ENCODE measurements at regions not wholly inside any gene's neighbourhood (a gene's known extent, or its start where the extent isn't known, plus 50 kb on each side); places are given as distances from the start of the nearest gene placed in this dataset.

DNA sequence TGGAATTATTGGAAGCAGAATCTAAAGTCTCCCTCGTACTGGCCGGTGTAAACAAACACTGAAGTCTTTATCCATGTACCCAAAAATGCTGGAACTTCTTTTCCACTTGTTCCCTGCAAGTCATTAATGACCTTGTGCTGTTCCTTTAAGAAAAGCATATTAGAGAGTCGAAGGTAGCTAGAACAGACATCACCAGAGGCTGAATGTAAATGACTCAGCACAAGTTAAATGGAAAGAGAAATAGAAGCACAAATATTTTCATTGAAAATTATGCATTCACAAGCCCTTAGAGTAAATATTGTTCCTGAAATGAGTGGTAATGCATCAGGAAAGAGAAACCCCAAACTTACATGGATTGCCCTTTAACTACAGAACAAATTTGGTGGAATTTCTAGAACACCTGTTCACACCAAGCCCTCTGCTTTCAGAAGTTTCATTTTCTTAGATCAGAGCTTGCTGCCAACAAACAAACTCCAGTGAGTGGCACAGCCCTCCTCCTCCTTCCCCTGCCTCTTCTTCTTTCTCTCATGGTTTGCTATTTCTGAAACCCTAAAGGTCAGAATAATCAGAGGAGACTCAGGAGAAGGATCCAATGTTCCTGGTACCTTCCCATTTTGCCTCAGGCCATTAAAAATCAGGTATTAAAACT, 264.3 kb downstream of the TXNL1 start:
- DNase-seq = no peak

DNA sequence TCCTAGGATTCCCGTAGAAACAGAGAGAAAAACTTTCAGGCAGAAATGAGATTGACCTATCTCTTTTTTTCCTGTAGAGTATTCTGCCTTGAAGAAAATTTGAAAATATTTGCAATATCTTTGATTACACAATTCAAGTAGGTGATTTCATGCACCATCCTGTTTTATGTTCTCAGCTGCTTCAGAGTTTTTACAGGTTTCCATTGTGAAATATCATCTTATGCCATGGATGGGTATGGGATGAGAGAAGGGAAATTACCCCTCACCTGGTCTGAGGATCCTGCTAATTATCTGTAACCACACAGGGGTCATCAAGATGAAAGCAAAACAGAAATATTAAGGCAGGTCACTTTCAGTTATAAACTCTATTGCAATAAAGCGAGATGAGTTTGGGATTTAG, 264.8 kb downstream of the TXNL1 start:
- no peak for DNase-seq

DNA sequence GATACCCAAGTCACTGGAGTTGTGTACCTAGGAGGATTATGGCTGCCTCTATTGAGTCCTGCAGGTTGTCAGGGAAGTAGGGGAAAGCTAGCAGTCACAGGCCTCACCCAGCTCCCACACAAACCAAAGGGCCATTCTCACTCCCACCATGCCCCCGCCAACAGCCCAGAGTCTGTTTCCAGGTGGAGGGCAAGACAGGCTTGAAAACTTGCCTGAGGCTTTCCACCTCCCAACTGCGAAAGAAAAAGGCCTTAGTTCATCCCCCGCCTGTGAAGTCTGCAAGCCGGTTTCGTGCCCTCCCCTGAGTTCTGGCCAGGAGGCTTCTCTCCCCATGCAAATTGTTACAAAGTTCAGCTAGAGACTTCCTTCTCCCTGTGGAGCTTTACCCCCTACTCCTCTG, 270.3 kb downstream of the TXNL1 start:
- DNase-seq = no peak

DNA sequence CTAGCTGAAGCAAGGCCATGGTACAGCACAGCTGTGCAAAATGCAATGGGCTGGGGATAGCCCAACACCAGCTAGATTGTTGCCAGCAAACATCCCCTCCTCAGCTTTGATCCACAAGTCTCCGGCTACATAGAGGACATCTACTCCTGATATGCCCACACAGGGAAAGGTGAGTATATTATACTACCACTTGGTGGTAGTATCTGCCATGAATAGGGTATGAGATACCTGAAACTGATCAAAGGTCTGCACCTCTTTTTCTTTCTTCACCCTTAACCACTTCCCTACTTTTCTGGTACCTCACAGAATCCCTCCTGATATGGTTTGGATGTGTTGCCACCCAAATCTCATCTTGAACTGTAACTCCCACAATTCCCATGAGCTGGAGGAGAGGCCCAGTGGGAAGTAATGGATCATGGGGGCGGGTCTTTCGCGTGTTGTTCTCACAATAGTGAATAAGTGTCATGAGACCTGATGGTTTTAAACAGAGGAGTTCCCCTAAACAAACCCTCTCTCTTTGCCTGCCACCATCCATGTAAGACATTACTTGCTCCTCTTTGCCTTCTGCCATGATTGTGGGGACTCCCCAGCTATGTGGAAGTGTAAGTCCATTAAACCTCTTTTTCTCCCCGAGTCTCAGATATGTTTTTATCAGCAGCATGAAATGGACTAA, 279.6 kb downstream of the TXNL1 start:
- DNase-seq = no peak

DNA sequence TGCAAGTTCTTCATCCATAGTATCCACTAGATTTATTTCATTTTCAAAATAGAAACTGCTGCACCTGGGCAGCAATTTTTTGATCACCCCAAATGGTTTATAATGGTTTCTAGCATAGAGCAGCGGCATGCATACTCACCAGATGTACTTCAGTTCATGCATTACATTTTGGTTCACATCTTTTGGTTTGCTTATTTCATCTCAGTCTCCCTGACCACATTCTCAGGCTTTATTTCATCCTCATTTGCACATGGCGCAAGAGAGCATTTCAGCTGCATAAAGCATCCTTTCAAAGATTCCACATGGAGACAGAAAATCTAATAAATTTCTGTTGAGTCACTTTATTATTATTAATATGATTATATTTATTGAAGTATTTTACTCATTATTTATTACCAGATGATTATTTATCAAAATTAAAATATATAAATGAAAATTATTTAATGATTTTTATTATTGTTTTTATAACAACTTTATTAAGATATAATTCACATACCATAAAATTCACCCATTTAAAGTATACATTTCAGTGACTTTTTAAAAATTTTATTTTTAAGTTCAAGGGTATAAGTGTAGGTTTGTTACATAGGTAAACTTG, 284.6 kb downstream of the TXNL1 start:
- no peak for DNase-seq

DNA sequence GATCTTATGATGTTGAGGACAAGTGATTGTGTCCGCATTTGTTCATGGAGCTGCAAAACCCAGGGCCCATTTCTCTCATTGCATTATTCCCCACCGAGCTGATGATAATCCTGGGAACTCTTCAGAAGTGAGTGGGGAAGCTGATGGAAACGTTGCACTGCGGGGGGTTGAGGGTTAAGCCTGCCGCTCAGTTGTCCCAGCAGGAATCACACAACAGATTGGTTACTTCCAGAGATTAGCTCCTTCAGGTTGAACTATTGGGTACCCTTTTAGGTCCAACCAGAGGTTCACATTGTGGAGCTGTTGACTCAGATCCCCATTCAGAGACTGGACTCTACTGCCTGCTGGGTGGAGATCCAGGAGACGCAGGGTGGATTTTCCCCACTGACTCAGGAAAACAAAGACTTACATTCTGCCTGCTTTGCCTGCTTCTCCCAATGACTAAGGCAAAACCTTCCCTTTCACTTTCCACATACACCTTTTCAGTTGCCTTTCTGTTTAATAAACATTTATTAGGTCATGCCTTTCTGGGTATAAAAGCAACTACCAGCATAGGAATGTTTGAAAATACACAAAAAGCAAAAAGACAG, 286.4 kb downstream of the TXNL1 start:
- DNase-seq = no peak

DNA sequence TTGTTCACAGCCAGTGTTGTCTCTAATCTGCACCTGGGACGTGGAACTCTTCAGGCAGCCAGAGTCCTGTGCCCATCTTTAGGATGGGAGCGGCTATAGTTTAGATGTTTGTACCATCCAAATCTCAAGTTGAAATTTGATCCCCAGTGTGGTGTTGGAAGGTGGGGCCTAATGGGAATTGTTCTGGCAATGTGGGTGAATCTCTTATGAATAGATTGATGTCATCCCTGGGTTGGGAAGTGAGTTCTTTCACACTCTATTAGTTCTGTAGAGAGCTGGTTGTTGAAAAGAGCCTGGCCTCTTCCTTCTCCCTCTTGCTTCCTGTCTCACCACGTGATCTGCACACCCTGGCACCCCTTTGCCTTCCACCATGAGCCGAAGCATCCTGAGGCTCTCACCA, 300.9 kb downstream of the TXNL1 start:
- DNase-seq = no peak

DNA sequence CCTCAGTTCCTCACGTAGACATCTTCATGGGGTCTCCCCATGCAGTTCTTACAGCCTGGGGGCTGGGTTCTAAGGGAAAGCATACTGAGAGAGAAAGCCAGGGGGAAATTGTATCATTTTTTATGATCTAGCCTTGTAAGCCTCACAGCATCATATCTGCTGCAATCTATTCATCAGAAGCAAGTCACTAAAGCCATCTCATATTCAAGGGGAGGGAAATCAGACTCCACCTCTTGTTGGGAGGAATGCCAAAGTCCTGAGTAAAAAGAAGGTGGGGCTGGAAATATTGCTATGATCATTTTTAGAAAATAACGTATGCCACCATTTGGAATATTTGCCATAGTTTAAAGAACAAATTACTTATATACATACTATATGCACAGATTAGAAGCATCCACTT, 304.6 kb downstream of the TXNL1 start:
- DNase-seq = no peak

DNA sequence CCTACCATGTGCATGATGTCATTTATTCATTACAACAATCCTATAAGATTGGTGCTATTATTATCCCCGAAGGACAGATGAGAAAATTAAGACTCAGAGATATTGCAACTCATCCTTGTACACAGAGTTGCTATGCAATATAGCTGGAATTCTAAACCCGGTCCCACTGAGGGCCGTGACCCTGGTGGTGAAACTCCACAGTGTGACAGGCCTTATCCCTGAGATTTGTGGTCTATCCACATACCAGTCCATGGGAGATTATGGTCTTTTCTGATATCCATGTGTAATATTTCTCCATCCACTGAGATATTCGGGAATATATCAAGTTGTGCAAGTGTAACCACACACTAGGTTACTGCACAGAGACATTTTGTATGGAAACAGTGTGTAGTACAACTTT, 305.2 kb downstream of the TXNL1 start:
- no peak for DNase-seq

DNA sequence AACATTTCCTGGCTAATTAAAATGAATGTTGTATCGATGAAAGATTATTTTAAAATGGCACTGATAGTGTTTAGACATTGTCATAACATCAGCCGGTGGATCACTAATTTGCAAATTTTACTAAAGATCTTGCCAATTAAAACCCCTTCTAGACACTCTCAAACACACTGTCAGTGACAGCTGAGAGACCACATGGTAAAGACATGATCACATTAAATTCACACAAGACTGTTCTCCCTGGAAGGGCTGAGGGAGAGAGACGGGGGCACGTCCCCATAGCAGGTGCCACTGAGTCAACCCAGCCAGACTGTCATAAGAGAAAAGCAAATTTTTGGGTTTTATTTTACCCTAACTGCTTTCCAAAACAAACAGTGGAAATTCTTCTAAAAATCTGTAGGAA, 306.0 kb downstream of the TXNL1 start:
- DNase-seq = no peak

DNA sequence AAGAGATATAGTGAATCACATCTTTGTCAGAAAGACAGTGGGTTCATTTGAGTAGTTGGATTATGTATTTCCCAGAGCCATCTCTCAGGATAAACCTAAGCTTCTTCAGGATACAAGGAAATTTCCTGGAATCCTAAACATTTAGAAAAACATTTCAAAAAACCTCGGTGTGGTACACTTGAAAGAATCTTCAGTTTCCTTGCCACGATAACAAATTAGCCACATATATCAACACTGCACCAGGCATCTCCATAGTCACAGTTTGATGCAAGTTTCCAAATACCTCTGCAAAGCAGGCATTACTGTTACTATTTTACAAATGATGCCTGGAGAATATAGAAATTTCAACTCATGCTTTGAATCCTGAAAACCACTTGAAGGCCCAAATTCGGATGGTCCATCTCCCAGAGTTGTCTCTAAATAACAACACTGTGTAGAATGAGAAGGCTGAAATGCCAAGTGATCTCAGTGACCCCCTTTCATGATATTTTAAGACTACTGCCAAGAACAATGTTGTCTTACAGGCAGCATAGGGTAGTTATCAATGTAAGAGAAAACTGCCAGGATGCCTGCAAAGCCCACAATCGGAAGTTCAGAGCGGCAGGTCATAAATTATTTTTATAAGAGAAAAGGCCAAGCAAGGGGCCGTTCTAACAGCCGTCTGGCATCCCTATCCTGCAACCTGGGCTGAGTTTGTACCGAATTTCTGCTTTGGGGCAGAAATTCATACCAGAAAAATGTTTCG, 307.9 kb downstream of the TXNL1 start:
- no peak for DNase-seq

DNA sequence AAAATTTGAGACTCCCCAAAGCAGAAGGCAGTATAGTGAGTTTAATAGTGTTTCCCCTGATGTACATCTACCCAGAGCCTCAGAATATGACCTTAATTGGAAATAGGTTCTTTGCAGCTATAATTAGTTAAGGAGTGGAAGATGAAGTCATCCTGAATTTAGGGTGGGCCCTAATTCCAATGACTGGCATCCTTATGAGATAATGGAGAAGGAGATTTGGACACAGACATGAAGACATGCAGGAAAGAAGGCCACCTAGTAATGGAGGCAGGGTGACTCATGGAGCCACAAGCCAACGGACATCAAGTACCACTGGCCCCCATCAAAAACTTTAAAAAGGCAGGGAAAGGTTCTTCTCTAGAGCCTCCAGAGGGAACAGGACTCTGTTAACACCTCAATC, 308.9 kb downstream of the TXNL1 start:
- no peak for DNase-seq

DNA sequence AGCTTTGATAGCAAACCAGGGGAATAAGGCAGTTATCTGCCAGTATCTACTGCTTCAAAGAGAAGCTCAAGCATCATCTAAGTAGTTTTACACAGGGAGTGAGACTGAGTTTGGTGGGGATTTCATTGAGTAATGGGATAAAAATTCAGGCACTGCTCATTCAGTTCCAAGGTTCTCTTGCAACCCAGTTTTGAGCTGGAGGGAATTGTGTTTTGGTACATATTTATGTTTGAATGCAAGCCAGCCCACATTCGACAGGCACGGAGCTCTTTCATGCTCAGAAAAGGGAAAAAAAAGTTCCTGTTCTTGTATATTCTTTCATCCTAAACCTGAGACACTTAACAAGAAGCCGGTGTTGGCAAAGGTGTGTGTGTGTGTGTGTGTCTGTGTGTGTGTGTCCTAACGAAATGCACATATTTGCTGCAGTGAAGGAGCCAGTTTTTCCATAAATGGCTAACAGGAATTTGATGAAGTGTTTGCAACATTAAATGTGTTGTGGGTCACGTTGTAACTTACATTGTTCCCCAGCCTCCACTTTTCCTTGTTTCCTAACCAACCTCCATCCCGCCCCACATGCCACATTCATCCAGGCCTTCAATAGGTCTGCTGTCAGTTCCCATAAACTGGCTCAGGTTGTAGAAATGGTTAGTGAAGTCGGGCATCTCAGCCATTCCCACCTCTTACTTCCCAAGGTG, 311.1 kb downstream of the TXNL1 start:
- DNase-seq = no peak

DNA sequence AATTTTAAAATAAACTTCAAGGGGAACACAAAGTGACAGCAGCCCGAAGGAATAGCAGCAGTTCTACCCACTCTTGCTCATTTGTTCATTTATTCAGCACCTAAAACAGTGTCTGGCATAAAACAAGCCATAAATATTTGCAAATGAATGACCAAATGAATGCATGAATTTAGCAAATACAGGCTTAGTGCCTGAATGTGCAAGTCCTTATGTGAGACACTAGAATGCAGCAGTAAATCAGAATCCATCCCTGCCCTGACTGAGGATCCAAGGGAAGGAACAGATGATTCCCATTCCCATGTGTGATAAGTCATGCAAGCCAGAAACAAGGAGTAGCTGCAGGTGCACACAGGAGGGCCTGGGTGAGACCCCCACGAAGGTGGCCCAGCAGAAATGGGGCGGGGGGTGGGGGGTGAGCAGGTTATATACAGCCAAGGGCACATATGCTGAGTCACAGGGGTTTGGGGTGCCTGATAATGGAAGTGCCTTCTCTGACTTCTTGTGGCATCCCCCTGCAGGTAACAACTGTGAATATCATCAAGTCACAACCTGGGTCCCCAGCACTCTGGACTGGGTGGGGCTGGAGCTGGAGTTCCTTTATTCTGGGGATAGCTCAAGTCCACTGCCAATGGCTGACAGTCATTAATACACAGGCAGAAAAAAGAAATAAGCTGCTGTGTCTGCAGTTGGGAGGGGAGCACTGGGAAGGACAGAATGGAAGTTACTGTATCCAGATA, 311.9 kb downstream of the TXNL1 start:
- DNase-seq = no peak

DNA sequence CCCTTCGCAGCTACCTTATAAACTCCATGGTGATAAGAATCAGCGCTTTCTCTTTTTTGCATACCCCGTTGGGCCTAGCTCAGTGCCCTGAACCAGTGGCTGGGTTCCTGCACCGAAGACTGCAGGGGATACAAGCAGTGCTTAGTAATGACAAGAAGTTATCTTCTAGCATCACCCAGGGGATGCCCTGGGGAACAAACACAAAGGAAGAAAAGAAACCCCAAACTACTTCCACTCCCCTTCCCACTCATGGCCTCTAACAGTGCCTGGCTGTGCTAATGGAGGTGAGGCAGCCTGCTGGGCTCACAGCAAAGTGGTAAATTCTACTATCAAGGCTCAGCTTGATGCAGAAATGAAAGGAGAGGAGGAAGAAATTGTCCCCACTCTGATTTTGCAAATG, 314.7 kb downstream of the TXNL1 start:
- DNase-seq = no peak

DNA sequence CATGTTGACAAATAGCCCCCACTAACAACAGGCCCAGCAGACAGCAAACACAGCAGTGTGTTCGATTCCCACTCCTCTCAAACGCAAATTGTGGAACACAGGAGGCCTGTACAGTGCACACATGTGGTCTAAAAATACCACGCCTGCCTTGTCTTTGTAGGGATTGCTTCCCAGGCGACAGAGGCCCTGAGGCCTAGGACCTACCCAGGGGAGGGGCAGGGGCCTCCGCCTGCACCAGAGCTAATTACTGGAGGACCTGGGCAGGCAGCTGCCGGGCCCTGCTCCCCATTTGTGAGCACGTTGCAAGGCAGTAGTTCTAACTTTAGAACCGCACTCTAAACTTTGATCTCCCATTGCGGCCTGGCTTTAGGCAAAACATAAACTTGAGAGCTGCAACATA, 316.0 kb downstream of the TXNL1 start:
- DNase-seq = no peak

DNA sequence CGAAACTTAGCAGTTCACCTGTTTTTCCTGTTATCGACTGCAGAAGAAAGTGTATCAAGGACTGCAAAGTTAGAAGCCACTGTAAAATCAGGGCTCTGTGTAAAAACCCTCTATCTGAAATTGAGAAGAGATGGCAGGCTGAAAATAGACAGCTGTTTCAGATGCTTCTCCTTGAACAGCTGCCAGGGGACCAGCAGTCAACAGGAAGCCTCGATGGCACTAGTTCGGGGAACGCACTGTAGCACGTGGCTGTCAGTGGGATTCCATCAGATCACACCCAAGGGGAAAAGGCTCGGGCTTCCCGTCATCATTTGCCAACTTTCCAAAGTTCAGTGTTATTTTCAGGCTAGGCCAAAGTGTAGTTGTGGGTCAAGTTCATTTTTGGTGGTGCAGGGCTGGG, 316.9 kb downstream of the TXNL1 start:
- DNase-seq = no peak

DNA sequence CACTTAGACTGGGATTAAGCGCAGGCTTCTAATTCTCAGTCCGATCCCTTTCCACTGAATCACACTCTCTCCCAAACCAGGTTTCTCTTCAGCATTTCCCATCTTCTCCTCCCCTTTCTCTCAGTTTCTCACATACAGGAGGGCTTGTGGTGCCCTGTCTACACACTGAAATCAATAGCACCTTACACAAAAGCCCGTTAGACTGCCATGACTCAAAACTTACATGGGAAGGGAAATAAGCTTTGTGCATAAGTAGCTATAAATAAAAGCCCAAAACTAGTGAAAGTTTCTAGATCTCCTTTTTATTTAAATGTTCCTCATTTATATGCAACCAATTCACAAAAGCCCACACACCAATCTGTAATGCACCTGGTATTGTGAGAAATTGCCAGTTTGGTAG, 318.4 kb downstream of the TXNL1 start:
- DNase-seq = no peak

DNA sequence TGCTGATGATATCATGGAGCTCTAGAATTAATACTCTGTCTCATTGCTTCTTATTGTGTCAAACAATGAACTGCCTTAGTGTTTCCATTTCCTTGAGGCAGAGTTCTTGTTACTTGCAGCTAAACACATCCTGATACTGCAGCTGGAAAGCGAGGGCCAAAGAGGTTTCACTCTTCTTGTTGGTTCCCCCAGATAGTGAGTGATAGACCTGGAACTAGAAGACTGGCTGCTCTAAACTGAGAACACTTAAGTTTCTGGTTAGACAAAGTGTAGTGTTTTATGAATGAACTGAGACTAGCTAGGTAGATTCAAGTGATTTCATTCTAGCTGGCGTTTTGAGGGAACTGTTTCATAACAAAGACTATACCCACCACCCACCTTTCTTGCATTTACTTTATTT, 321.7 kb downstream of the TXNL1 start:
- DNase-seq = no peak

DNA sequence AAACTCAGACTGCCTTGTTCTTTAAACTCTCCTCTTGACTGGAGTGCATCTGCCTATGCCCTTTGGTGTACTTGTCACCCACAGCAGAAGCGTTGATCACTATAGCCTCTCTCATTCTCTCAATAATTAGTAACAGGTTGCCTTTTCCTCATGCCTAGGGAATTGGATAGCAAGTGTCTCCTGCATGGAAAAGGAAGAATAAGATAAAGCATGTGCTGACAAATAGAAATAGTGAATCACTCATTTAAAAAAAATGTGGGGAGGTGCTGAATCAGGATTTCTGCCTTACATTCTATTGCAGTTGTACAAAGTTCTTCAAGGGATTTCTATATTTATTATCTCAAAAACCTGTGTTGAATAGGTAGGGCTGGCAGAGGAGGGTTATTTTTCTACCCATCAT, 323.0 kb downstream of the TXNL1 start:
- peak; percentile 44 for DNase-seq

DNA sequence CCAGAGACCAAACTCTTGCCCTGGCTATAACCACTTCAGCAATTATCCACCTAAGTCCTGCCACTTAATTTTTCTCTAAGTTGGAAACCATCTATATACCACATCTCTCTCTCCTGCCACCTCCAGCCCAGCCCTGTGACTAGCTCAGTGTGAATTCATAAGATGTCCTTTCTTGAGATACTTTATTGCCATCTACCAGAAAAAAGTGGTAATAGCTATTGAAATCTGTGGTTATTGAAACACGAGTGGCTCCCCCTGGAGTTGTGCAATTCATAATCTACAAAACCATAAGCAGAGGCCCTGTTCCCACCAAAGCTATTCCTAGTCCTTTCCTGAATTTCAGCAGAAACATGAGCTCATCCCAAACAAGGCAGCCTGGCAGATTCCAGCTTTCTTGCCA, 324.0 kb downstream of the TXNL1 start:
- no peak for DNase-seq

All from NCI-H226 (cell line).